ENCODE measurements at regions not wholly inside any gene's neighbourhood (a gene's known extent, or its start where the extent isn't known, plus 50 kb on each side); places are given as distances from the start of the nearest gene placed in this dataset.

GRCh38 chr18:25686960-25687500 is 335.1 kb upstream of the ZNF521 start:
- H3K36me3 Mint-ChIP-seq (ENCODE audit: low read depth): no peaks in the 10 kb centered on the region
- no peaks in the 10 kb centered on the region for H3K4me1 Mint-ChIP-seq
- no peak overlapping the region for H3K4me3 Mint-ChIP-seq
- no peak overlapping the region for H3K27ac Mint-ChIP-seq
- no peak for TF ChIP-seq CTCF (IDR thresholded peaks at IDR 0.05; ENCODE audit: unreplicated experiment in 3 of 3)
- H3K27me3 Mint-ChIP-seq (ENCODE audit: low read depth): no peaks in the 10 kb centered on the region
- H3K9me3 Mint-ChIP-seq: no peaks in the 10 kb centered on the region

DNA sequence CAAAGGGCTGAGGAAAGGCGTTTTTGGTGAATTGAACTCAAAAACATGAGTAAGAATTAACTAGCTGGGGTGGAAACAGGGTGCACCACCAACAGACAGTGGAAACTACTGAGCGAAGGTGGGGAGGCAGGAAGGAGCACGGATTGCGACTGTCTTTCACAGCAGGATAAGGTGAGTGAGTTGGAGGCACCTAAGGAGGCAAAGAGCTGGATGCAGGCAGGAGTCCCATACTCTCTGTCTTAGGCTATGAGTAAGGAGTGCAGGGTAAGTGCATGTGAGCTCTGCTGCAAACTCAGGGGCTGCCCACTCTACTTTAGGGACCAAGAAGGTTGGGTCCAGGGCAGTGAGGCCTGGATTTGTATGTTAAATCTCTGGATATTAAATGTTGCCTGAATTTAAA is 333.1 kb upstream of the ZNF521 start:
- no peak overlapping the region for H3K27ac Mint-ChIP-seq
- no peak overlapping the region for H3K4me3 Mint-ChIP-seq
- no peaks in the 10 kb centered on the region for H3K9me3 Mint-ChIP-seq
- no peaks in the 10 kb centered on the region for H3K36me3 Mint-ChIP-seq (ENCODE audit: low read depth)
- TF ChIP-seq CTCF (IDR thresholded peaks at IDR 0.05; ENCODE audit: unreplicated experiment in 3 of 3): no peak
- no peaks in the 10 kb centered on the region for H3K27me3 Mint-ChIP-seq (ENCODE audit: low read depth)
- H3K4me1 Mint-ChIP-seq: no peaks in the 10 kb centered on the region

GRCh38 chr18:25679491-25679890 is 327.5 kb upstream of the ZNF521 start:
- Mint-ChIP-seq H3K9me3 (no peaks in the 10 kb centered on the region), H3K4me3 (no peak overlapping the region), H3K4me1 (no peaks in the 10 kb centered on the region), H3K27me3 (ENCODE audit: low read depth) (no peaks in the 10 kb centered on the region), H3K27ac (no peak overlapping the region), H3K36me3 (ENCODE audit: low read depth) (no peaks in the 10 kb centered on the region)
- TF ChIP-seq CTCF (IDR thresholded peaks at IDR 0.05; ENCODE audit: unreplicated experiment in 3 of 3): no peak

GRCh38 chr18:25678221-25678620 is 326.3 kb upstream of the ZNF521 start:
- Mint-ChIP-seq H3K36me3 (ENCODE audit: low read depth) (no peaks in the 10 kb centered on the region), H3K27me3 (ENCODE audit: low read depth) (no peaks in the 10 kb centered on the region), H3K9me3 (peaks cover 3% of the 10 kb centered on the region), H3K27ac (no peak overlapping the region), H3K4me1 (no peaks in the 10 kb centered on the region), H3K4me3 (no peak overlapping the region)
- TF ChIP-seq CTCF (IDR thresholded peaks at IDR 0.05; ENCODE audit: unreplicated experiment in 3 of 3): no peak

- Mint-ChIP-seq H3K27ac (no peak overlapping the region), H3K9me3 (peaks cover 12% of the 10 kb centered on the region), H3K4me1 (no peaks in the 10 kb centered on the region), H3K27me3 (ENCODE audit: low read depth) (no peaks in the 10 kb centered on the region), H3K4me3 (no peak overlapping the region), H3K36me3 (ENCODE audit: low read depth) (no peaks in the 10 kb centered on the region)
- no peak for TF ChIP-seq CTCF (IDR thresholded peaks at IDR 0.05; ENCODE audit: unreplicated experiment in 3 of 3)
These were observed 323.3 kb upstream of the ZNF521 start for GRCh38 chr18:25675123-25675850.

GRCh38 chr18:25674183-25674582 is 322.2 kb upstream of the ZNF521 start:
- Mint-ChIP-seq H3K27ac (no peak overlapping the region), H3K4me1 (no peaks in the 10 kb centered on the region), H3K4me3 (no peak overlapping the region), H3K27me3 (ENCODE audit: low read depth) (no peaks in the 10 kb centered on the region), H3K9me3 (peaks cover 16% of the 10 kb centered on the region), H3K36me3 (ENCODE audit: low read depth) (peaks cover 4% of the 10 kb centered on the region)
- TF ChIP-seq CTCF (IDR thresholded peaks at IDR 0.05; ENCODE audit: unreplicated experiment in 3 of 3): no peak
